OCI-LY1 (cell line): ENCODE measurements at regions not wholly inside any gene's neighbourhood (a gene's known extent, or its start where the extent isn't known, plus 50 kb on each side); places are given as distances from the start of the nearest gene placed in this dataset.

Experiments
- H2AFZ ChIP-seq: fragments of 200-600 bp; sonication (generic), shearing (Covaris generic); 2 replicates; pipeline ENCODE4 v1.6.0; 2014; ENCODE audit warnings: antibody characterized with exemption, mild to moderate bottlenecking, low read length
- H3F3A ChIP-seq: fragments of 200-600 bp; sonication (generic), shearing (Covaris generic); 2 replicates; pipeline ENCODE4 v1.6.0; 2014; ENCODE audit warnings: mild to moderate bottlenecking, antibody characterized with exemption, low read length, moderate library complexity; ENCODE audit not compliant: insufficient read depth
- H3K27ac ChIP-seq: fragments of 200-600 bp; sonication (generic); 2 replicates; pipeline ENCODE4 v1.5.1; 2014; ENCODE audit warnings: low read length, mixed run types, mild to moderate bottlenecking, low read depth; ENCODE audit not compliant: poor library complexity, severe bottlenecking
- H3K27me3 ChIP-seq: fragments of 200-600 bp; sonication (generic); 2 replicates; pipeline ENCODE4 v1.6.0; 2014; ENCODE audit warnings: antibody characterized with exemption, mild to moderate bottlenecking, low read length, moderate library complexity; ENCODE audit not compliant: insufficient read depth
- H3K36me3 ChIP-seq: fragments of 200-600 bp; sonication (generic); 2 replicates; pipeline ENCODE4 v1.6.1; 2014; ENCODE audit warnings: mild to moderate bottlenecking, antibody characterized with exemption, low read length, moderate library complexity, mixed read lengths; ENCODE audit not compliant: insufficient read depth
- H3K4me1 ChIP-seq: fragments of 200-600 bp; sonication (generic); 2 replicates; pipeline ENCODE4 v1.5.1; 2014; ENCODE audit warnings: mild to moderate bottlenecking, low read length, moderate library complexity; ENCODE audit not compliant: insufficient read depth, severe bottlenecking
- H3K4me2 ChIP-seq: fragments of 200-600 bp; sonication (generic), shearing (Covaris generic); 2 replicates; pipeline ENCODE4 v1.6.1; 2014; ENCODE audit warnings: low read length
- H3K4me3 ChIP-seq: fragments of 200-600 bp; sonication (generic); 2 replicates; pipeline ENCODE4 v1.5.1; 2014; ENCODE audit warnings: low read length, low read depth, mild to moderate bottlenecking, mixed read lengths; ENCODE audit not compliant: poor library complexity, severe bottlenecking
- H3K79me2 ChIP-seq: fragments of 200-600 bp; shearing (Covaris generic); 2 replicates; pipeline ENCODE4 v1.6.1; 2016; ENCODE audit warnings: mixed run types, low read length, mixed read lengths; ENCODE audit not compliant: insufficient read depth
- H3K9ac ChIP-seq: fragments of 200-600 bp; sonication (generic), shearing (Covaris generic); 2 replicates; pipeline ENCODE4 v1.6.1; 2014; ENCODE audit warnings: mild to moderate bottlenecking, low read length, mixed read lengths
- H3K9me2 ChIP-seq: fragments of 200-600 bp; sonication (generic), shearing (Covaris generic); 2 replicates; pipeline ENCODE4 v1.6.1; 2014; ENCODE audit warnings: low read depth, mild to moderate bottlenecking, low read length, mixed read lengths
- H3K9me3 ChIP-seq: fragments of 200-600 bp; shearing (Covaris generic); 2 replicates; pipeline ENCODE4 v1.6.1; 2014; ENCODE audit warnings: low read length, mixed read lengths
- H4K20me1 ChIP-seq: fragments of 200-600 bp; sonication (generic), shearing (Covaris generic); 2 replicates; pipeline ENCODE4 v1.6.0; 2016; ENCODE audit warnings: mild to moderate bottlenecking, low read length; ENCODE audit not compliant: insufficient read depth
- EZH2 ChIP-seq: fragments of 200-600 bp; sonication (generic), shearing (Covaris generic); IDR thresholded peaks from 2 replicates; pipeline ENCODE4 v1.8.0; 2017; ENCODE audit warnings: borderline replicate concordance, mixed run types, mild to moderate bottlenecking, antibody characterized with exemption, low read length, moderate library complexity, mixed read lengths
- TF ChIP-seq, protein P1 (sequence below): fragments of 200-600 bp; sonication (generic), shearing (Covaris generic); IDR thresholded peaks from 2 replicates; pipeline ENCODE4 v1.5.1; 2017; ENCODE audit warnings: mild to moderate bottlenecking, antibody characterized with exemption, low read length, moderate library complexity, mixed read lengths

DNA sequence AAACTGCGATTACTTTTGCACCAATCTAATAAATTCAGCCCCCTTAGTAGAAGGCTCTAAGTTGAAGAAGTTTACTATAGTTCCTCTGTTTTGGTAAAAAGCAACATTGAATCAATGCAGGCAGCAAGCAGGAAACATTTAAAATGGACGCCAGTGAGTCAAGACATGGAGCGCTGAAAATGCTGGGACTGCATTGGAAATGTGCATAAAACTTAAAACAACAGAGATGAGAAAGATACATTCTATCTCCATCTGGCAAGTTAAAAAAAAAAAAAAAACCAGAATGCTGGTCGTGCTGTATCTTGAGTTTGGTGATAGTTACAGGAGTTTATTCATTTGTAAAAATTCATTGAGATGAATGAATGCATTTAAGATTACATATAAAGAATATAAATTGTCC is 117.0 kb upstream of the TWIST2 start:
- H3K9me3 ChIP-seq = no peaks in the 10 kb centered on the region
- no peaks in the 10 kb centered on the region for H3K36me3 ChIP-seq
- H3K9ac ChIP-seq = no peak overlapping the region
- H3K4me2 ChIP-seq = no peak overlapping the region
- H3K79me2 ChIP-seq = no peaks in the 10 kb centered on the region
- H3K4me1 ChIP-seq = no peaks in the 10 kb centered on the region
- H3K9me2 ChIP-seq = no peaks in the 10 kb centered on the region
- H4K20me1 ChIP-seq = no peaks in the 10 kb centered on the region
- H2AFZ ChIP-seq = no peak overlapping the region
- H3K4me3 ChIP-seq = no peak overlapping the region
- H3F3A ChIP-seq = no peaks in the 10 kb centered on the region
- no peak overlapping the region for H3K27ac ChIP-seq
- no peaks in the 10 kb centered on the region for H3K27me3 ChIP-seq
- no peak for TF ChIP-seq EZH2
- TF ChIP-seq, protein P1, sequence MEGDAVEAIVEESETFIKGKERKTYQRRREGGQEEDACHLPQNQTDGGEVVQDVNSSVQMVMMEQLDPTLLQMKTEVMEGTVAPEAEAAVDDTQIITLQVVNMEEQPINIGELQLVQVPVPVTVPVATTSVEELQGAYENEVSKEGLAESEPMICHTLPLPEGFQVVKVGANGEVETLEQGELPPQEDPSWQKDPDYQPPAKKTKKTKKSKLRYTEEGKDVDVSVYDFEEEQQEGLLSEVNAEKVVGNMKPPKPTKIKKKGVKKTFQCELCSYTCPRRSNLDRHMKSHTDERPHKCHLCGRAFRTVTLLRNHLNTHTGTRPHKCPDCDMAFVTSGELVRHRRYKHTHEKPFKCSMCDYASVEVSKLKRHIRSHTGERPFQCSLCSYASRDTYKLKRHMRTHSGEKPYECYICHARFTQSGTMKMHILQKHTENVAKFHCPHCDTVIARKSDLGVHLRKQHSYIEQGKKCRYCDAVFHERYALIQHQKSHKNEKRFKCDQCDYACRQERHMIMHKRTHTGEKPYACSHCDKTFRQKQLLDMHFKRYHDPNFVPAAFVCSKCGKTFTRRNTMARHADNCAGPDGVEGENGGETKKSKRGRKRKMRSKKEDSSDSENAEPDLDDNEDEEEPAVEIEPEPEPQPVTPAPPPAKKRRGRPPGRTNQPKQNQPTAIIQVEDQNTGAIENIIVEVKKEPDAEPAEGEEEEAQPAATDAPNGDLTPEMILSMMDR = no peak

DNA sequence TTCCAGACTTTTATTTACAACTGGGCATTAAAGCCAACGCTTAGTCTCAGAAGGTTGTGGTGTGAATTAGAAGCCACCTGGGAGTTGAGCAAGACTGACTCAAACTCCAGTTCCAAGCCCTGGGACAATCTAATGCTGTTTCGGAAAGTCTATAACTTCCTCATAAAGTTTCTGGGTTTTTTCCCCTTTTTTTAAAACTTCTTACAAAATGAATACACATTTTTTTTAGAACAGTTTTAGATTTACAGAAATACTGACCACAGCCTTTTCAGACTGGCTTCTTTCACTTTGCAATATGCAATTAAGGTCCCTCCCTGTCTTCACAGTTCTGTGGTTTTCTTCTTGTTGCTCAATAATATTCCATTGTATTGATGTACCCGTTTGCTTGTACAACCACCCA is 115.9 kb upstream of the TWIST2 start:
- no peaks in the 10 kb centered on the region for H3K36me3 ChIP-seq
- H3K9ac ChIP-seq = no peak overlapping the region
- H4K20me1 ChIP-seq = no peaks in the 10 kb centered on the region
- H3K4me2 ChIP-seq = no peak overlapping the region
- H3K4me1 ChIP-seq = no peaks in the 10 kb centered on the region
- no peaks in the 10 kb centered on the region for H3F3A ChIP-seq
- H3K27ac ChIP-seq = no peak overlapping the region
- H3K27me3 ChIP-seq = no peaks in the 10 kb centered on the region
- no peaks in the 10 kb centered on the region for H3K79me2 ChIP-seq
- H3K9me2 ChIP-seq = no peaks in the 10 kb centered on the region
- no peak overlapping the region for H3K4me3 ChIP-seq
- H3K9me3 ChIP-seq = no peaks in the 10 kb centered on the region
- no peak overlapping the region for H2AFZ ChIP-seq
- TF ChIP-seq EZH2 = no peak
- TF ChIP-seq, protein P1 = no peak

DNA sequence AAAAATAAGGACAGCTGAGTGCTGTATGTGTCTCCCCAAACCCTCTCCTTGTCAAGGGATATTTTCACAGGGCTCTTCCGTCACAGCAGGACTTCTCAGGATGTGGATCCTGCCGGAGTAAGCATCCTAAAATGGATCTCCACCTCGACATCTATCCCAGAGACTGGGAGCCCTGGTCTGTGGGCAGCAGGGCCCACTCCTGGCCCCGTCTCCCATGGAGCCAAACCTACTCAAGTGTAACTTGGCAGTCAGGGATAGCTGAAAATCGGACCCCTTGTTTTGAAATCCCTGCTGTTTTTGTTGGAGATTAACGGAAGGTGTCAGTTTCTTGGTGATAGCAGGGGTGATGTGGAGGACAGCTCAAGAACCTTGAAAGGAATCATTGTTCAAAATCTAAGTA is 109.0 kb upstream of the TWIST2 start:
- no peaks in the 10 kb centered on the region for H3K4me1 ChIP-seq
- H3K27me3 ChIP-seq = no peaks in the 10 kb centered on the region; the same call in 1 of the 2 replicates
- H4K20me1 ChIP-seq = no peaks in the 10 kb centered on the region
- no peak overlapping the region for H3K4me2 ChIP-seq
- no peaks in the 10 kb centered on the region for H3K36me3 ChIP-seq
- H2AFZ ChIP-seq = no peak overlapping the region
- H3K27ac ChIP-seq = no peak overlapping the region
- no peak overlapping the region for H3K9ac ChIP-seq
- no peaks in the 10 kb centered on the region for H3K9me2 ChIP-seq
- H3F3A ChIP-seq = no peaks in the 10 kb centered on the region
- no peaks in the 10 kb centered on the region for H3K79me2 ChIP-seq
- H3K4me3 ChIP-seq = no peak overlapping the region
- no peaks in the 10 kb centered on the region for H3K9me3 ChIP-seq
- no peak for TF ChIP-seq EZH2
- TF ChIP-seq, protein P1 = no peak
